ENCODE measurements at regions not wholly inside any gene's neighbourhood (a gene's known extent, or its start where the extent isn't known, plus 50 kb on each side); places are given as distances from the start of the nearest gene placed in this dataset.
"Not testable (repeated sequence)": the region's sequence is repeated elsewhere in the genome, so short reads cannot be mapped to it uniquely, and the experiment has no call there.

GRCh38 chr2:240383099-240383758, 52.2 kb upstream of the GPC1 start:
- DNase-seq, result no peak

- DNase-seq, result no peak
Observed at GRCh38 chr2:240383871-240384700, 51.4 kb upstream of the GPC1 start.

GRCh38 chr2:240384711-240385450, 50.6 kb upstream of the GPC1 start:
- no peak for DNase-seq

GRCh38 chr2:240385451-240386161, 49.9 kb upstream of the GPC1 start:
- not testable (repeated sequence) for DNase-seq
